NCI-H82 (cell line): ENCODE measurements at regions not wholly inside any gene's neighbourhood (a gene's known extent, or its start where the extent isn't known, plus 50 kb on each side); places are given as distances from the start of the nearest gene placed in this dataset.
"Not testable (repeated sequence)": the region's sequence is repeated elsewhere in the genome, so short reads cannot be mapped to it uniquely, and the experiment has no call there.

Experiments used
- DNase-seq: peaks from one replicate; lab custom pipeline; 2025; lab: John Stamatoyannopoulos, UW

- DNase-seq = not testable (repeated sequence)
Observed at GRCh38 chr15:87533637-87534036, 722.9 kb downstream of the NTRK3 start.

GRCh38 chr15:87528873-87529272 lies 727.7 kb downstream of the NTRK3 start:
- DNase-seq = no peak

- no peak for DNase-seq
Observed at GRCh38 chr15:87527875-87528274, 728.7 kb downstream of the NTRK3 start.

- no peak for DNase-seq
Observed at GRCh38 chr15:87527416-87527815, 729.1 kb downstream of the NTRK3 start.

DNA sequence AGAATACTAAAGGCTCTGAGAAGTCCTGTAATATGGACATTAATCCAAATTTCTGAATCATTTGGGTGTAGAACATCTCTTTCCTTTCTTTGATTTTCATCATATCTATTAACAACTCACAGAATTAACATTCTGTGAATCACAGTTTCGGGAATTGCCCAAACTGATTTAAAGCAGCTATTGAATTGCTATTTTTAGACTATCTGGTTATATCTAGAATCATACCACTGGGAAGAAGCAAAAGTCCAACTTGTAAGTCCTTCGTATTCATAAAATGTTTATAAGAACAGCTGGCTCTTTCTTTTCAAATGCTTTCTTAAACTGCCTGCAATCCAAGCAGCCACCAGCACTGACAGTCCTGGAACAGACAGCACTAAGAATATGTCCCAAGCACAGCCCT lies 733.0 kb downstream of the NTRK3 start:
- no peak for DNase-seq

DNA sequence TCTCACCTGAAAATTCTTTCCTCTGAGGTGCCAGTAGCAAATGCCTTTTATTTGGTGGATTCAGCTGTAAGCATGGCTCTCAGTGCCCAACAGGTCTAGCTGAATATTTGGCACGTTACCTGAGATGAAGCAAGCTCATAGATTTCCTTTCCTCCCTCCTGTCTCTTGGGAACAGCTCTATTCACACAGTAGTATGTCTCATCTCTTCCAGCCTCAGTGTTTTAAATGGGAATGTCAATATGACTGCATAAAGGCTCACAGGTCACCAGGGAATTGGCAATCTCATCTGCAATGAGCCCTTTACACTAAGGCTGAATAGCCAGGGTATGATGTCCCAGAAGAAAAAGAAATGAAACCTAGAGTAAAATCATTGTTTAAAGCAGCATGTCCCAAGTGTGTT lies 733.5 kb downstream of the NTRK3 start:
- no peak for DNase-seq

GRCh38 chr15:87518957-87519356 lies 737.6 kb downstream of the NTRK3 start:
- DNase-seq = no peak

DNA sequence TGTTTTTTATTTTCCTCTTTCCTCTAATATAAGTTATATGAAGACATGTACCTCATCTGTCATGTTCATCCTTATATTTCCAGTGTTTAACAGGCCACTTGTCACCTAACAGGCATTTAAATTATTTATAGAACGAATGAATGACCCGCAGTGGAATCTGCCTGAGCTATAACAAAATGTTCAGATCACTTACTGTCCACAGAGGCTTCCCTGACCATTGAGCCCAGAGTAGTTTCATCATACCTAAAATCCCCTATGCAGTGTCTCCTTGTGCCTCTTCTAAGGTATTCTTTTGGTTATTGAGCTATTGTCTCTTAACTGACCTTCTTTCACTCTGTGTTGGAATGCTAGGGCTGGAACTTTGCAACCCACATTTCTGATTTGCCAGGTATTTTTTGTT lies 748.5 kb downstream of the NTRK3 start:
- DNase-seq = no peak

- DNase-seq = no peak
Observed at GRCh38 chr15:87502173-87502572, 754.4 kb downstream of the NTRK3 start.

GRCh38 chr15:87500240-87500639 lies 756.3 kb downstream of the NTRK3 start:
- no peak for DNase-seq

DNA sequence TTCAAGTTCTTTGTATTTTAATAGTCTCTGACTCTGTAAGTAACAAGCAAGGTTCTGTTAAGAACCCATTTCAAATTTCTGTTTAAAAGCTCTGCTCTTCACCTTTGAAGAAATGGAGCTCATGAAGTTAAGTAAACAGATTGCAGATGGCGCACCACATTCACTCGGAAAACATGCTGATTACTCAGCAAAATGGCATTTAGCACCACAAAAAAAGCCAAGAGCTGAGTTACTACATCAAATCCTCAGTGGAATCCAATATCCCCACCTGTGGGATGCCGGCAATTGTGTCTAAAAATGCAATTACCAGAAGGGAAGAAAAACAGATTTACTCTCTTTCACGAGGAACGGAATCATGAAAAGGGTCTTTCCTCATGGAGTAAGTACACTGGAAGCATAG lies 758.0 kb downstream of the NTRK3 start:
- no peak for DNase-seq

DNA sequence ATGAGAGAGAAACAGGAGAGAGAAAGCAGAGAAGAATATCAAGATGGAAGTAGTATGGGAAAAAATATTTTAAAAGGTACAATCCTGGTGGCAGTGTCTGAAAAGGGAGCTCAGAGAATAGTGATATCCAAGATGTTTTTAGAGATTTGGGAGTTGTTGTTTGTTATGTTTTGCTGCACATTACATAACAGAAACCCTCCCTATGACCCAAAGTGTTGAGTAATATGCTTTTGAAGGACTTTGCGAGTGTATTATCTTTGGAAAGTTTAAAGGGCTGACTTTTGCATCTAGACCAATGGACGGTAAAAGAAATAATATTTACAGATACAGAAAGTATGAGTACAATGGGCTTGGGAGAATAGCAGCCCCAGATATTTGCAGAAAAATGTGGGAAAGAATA lies 759.7 kb downstream of the NTRK3 start:
- DNase-seq = no peak

- no peak for DNase-seq
Observed at GRCh38 chr15:87496109-87496508, 760.4 kb downstream of the NTRK3 start.

GRCh38 chr15:87493803-87494202 lies 762.7 kb downstream of the NTRK3 start:
- DNase-seq = no peak

- DNase-seq = no peak
Observed at GRCh38 chr15:87492321-87492720, 764.2 kb downstream of the NTRK3 start.

GRCh38 chr15:87490666-87491065 lies 765.9 kb downstream of the NTRK3 start:
- DNase-seq = no peak

- DNase-seq = peak; percentile 14
Observed at GRCh38 chr15:87489902-87490665, 766.5 kb downstream of the NTRK3 start.

GRCh38 chr15:87489456-87489855 lies 767.1 kb downstream of the NTRK3 start:
- DNase-seq = no peak

GRCh38 chr15:87487484-87487883 lies 769.1 kb downstream of the NTRK3 start:
- DNase-seq = no peak

DNA sequence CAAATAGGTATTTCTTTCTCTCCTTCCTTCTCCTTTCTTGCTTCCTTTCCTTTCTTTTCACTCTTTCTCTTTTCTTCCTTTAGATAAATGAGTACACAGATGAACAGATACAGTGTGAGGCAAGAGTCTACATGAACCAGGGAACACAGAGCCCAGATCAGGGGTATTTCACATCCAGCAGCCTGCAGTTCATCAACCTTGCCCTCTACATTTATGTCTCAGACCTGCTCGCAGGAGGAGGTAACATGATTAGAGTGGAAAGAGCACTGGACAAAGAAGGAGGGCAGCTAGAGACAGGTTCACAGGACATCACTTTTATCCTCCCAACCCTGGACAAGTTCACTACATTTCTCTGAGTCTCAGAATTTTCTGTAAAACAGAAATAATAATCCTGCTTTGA lies 773.1 kb downstream of the NTRK3 start:
- no peak for DNase-seq

GRCh38 chr15:87481126-87481525 lies 775.4 kb downstream of the NTRK3 start:
- DNase-seq = no peak

DNA sequence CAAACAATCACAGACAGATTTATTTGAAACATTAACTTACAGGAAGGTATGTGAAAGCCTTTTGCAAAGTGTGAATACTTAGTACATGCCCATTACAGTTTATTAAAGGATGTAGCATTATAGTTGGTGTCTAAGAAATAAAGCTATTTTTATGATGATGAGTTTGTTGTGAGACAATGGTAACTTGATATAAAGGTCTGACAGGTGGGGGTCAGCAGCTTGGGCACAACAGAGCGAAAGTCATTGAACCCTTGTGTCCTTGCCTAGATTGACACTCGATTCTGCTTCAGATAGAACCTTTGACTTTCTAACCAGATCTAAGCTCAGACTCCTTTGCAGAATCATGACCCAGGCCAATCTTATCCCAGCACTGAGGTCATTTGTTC lies 777.9 kb downstream of the NTRK3 start:
- DNase-seq = no peak

DNA sequence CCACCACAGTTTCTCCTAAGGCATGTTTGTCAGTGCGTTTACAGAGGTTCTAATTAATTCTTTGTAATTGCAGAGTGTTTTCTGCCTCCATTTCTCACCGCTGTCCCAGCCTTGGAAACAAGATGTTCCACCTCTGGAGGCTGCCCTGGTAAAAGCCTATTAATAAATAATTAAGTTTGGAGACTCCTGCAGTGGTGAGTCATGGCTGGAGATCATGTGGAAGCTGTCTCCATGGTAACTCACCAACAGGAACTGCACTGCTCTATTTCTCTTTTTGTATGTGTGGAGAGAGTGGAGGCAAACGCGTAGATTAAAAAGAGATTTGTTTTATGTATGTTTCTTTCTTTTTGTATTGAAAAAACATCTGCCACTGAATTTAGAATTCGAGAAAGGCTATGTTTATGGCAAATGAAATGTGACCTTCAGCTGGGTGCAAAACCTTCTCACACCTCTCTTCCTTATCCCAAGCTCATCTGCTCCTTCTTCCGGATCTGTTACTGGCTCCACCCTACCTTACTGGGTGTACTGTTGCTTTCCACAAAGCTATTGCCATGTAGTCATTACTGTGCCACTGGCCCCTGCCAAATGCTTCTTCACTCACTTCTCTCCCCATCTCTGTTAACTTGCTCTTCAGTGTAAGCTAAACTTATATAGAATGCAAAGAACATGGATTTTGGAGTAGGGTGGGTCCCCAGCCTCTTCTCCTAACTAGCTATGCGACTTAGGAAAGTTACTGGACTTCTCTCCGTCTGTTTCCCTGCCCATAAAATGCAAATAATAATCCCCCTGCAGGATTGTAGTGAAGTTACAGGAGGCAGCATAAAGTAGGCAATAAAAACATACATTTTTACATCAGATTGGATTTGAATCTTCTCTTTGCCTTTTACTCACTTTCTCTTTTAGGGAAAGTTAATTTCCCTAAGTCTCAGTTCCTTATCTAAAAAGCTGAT lies 778.5 kb downstream of the NTRK3 start:
- DNase-seq = peak; percentile 71
